Upper lobe of left lung (tissue), 4 donors: ENCODE measurements at regions not wholly inside any gene's neighbourhood (a gene's known extent, or its start where the extent isn't known, plus 50 kb on each side); places are given as distances from the start of the nearest gene placed in this dataset.

Experiments
- EP300 ChIP-seq, 4 donors: sonication (generic); formaldehyde crosslinking; IDR thresholded peaks; one replicate each; pipeline ENCODE4 v1.5.1; 2017; ENCODE audit warnings: antibody characterized with exemption in 4 of 4, control low read depth in 2 of 4
- POLR2A ChIP-seq, 4 donors: fragments of 450-650 bp; IDR thresholded peaks; one replicate each; pipeline ENCODE4 v1.5.1; 2016 to 2017; ENCODE audit warnings: antibody characterized with exemption in 4 of 4, mild to moderate bottlenecking in 2 of 4
- POLR2AphosphoS5 ChIP-seq, 2 donors: sonication (generic); formaldehyde crosslinking; IDR thresholded peaks; one replicate each; pipeline ENCODE4 v1.5.1; 2017; ENCODE audit warnings: antibody characterized with exemption in 2 of 2
- TF ChIP-seq, protein P1 (sequence below), 6 experiments: fragments of 450-650 bp in 4 of 6; fragments of 200-600 bp in 2 of 6; sonication (generic) in 2 of 6; IDR thresholded peaks; one replicate each; pipeline ENCODE4 v1.5.1; 2016 to 2019; ENCODE audit warnings: antibody characterized with exemption in 6 of 6

DNA sequence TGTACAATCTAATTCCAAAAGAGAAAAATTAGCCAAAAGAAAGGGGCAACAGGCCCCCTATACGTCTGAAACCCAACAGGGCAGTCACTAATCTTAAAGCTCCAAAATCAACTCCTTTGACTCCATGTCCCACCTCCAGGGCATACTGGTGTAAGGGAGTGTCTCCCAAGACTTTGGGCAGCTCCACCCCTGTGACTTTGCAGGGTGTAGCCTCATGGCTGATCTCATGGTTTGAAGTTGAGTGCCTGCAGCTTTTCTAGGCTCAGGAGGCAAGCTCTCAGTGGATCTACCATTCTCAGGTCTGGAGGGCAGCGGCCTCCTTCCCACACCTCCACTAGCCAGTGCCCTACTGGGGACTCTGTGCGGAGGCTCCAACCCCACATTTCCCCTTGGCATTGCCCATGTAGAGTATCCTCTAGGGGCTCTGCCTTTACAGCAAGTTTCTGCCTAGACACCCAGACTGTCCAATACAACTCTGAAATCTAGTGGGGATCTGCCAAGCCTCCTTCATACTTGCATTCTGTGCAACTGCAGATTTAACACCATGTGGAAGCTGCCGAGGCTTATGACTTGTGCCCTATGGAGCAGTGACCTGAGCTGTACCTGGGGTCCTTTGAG is 94.5 kb downstream of the TRIM29 start:
- TF ChIP-seq, protein P1, sequence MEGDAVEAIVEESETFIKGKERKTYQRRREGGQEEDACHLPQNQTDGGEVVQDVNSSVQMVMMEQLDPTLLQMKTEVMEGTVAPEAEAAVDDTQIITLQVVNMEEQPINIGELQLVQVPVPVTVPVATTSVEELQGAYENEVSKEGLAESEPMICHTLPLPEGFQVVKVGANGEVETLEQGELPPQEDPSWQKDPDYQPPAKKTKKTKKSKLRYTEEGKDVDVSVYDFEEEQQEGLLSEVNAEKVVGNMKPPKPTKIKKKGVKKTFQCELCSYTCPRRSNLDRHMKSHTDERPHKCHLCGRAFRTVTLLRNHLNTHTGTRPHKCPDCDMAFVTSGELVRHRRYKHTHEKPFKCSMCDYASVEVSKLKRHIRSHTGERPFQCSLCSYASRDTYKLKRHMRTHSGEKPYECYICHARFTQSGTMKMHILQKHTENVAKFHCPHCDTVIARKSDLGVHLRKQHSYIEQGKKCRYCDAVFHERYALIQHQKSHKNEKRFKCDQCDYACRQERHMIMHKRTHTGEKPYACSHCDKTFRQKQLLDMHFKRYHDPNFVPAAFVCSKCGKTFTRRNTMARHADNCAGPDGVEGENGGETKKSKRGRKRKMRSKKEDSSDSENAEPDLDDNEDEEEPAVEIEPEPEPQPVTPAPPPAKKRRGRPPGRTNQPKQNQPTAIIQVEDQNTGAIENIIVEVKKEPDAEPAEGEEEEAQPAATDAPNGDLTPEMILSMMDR (IDR thresholded peaks at IDR 0.05), result no peak
- TF ChIP-seq POLR2AphosphoS5 (IDR thresholded peaks at IDR 0.05) (no peak), POLR2A (IDR thresholded peaks at IDR 0.05) (no peak), EP300 (IDR thresholded peaks at IDR 0.05) (no peak)
